HG02759 (cell line): ENCODE measurements at regions not wholly inside any gene's neighbourhood (a gene's known extent, or its start where the extent isn't known, plus 50 kb on each side); places are given as distances from the start of the nearest gene placed in this dataset.
"Not testable (repeated sequence)": the region's sequence is repeated elsewhere in the genome, so short reads cannot be mapped to it uniquely, and the experiment has no call there.

Source experiments
- ATAC-seq: cut with Tn5 transposase; IDR thresholded peaks from one replicate; pipeline ENCODE4 v1.9.1; 2021; ENCODE audit warnings: mild to moderate bottlenecking, moderate library complexity; ENCODE audit not compliant: unreplicated experiment

GRCh38 chr3:104412608-104413580, 953.8 kb upstream of the ALCAM start:
- no peak for ATAC-seq

- peak; percentile 52 for ATAC-seq
Observed at GRCh38 chr3:104428337-104428925, 938.3 kb upstream of the ALCAM start.

- ATAC-seq = no peak
Observed at GRCh38 chr3:104429727-104430126, 937.0 kb upstream of the ALCAM start.

GRCh38 chr3:104436506-104436905, 930.2 kb upstream of the ALCAM start:
- no peak for ATAC-seq

GRCh38 chr3:104437131-104437750, 929.5 kb upstream of the ALCAM start:
- ATAC-seq = no peak

- no peak for ATAC-seq
Observed at GRCh38 chr3:104437891-104438290, 928.8 kb upstream of the ALCAM start.

- no peak for ATAC-seq
Observed at GRCh38 chr3:104438706-104439105, 928.0 kb upstream of the ALCAM start.

- ATAC-seq = not testable (repeated sequence)
Observed at GRCh38 chr3:104445252-104445919, 921.3 kb upstream of the ALCAM start.

- no peak for ATAC-seq
Observed at GRCh38 chr3:104447681-104448080, 919.0 kb upstream of the ALCAM start.

- no peak for ATAC-seq
Observed at GRCh38 chr3:104452697-104453096, 914.0 kb upstream of the ALCAM start.

- ATAC-seq = peak; percentile 40
Observed at GRCh38 chr3:104458657-104459056, 908.1 kb upstream of the ALCAM start.

GRCh38 chr3:104460477-104461406, 906.0 kb upstream of the ALCAM start:
- peak; percentile 54 for ATAC-seq

- ATAC-seq = no peak
Observed at GRCh38 chr3:104461431-104461830, 905.3 kb upstream of the ALCAM start.

GRCh38 chr3:104472221-104472620, 894.5 kb upstream of the ALCAM start:
- ATAC-seq = no peak

GRCh38 chr3:104474011-104474410, 892.7 kb upstream of the ALCAM start:
- ATAC-seq = no peak

GRCh38 chr3:104503022-104503421, 863.7 kb upstream of the ALCAM start:
- ATAC-seq = no peak

GRCh38 chr3:104510131-104510849, 856.4 kb upstream of the ALCAM start:
- no peak for ATAC-seq

GRCh38 chr3:104514371-104514770, 852.3 kb upstream of the ALCAM start:
- no peak for ATAC-seq

GRCh38 chr3:104514776-104515175, 851.9 kb upstream of the ALCAM start:
- no peak for ATAC-seq
